HG03103 (cell line): ENCODE measurements at regions not wholly inside any gene's neighbourhood (a gene's known extent, or its start where the extent isn't known, plus 50 kb on each side); places are given as distances from the start of the nearest gene placed in this dataset.
A peak's percentile ranks its signal among the peaks of the same experiment; 100 is the strongest.
"Not testable (repeated sequence)": the region's sequence is repeated elsewhere in the genome, so short reads cannot be mapped to it uniquely, and the experiment has no call there.

Source experiments
- ATAC-seq: cut with Tn5 transposase; IDR thresholded peaks from one replicate; pipeline ENCODE4 v1.9.1; 2021; ENCODE audit warnings: low read depth; ENCODE audit not compliant: unreplicated experiment

GRCh38 chr10:62689712-62690111 is 114.8 kb upstream of the ADO start:
- no peak for ATAC-seq

GRCh38 chr10:62690703-62691102 is 113.8 kb upstream of the ADO start:
- ATAC-seq = no peak

GRCh38 chr10:62691336-62691735 is 113.2 kb upstream of the ADO start:
- no peak for ATAC-seq

- no peak for ATAC-seq
Measured at GRCh38 chr10:62692085-62692484, 112.4 kb upstream of the ADO start.

GRCh38 chr10:62693306-62693705 is 111.2 kb upstream of the ADO start:
- no peak for ATAC-seq

- no peak for ATAC-seq
Measured at GRCh38 chr10:62694537-62695126, 109.9 kb upstream of the ADO start.

GRCh38 chr10:62696798-62697197 is 107.7 kb upstream of the ADO start:
- no peak for ATAC-seq

GRCh38 chr10:62699148-62699547 is 105.4 kb upstream of the ADO start:
- ATAC-seq = no peak

GRCh38 chr10:62704121-62704520 is 100.4 kb upstream of the ADO start:
- ATAC-seq = not testable (repeated sequence)

- ATAC-seq = no peak
Measured at GRCh38 chr10:62705789-62706188, 98.7 kb upstream of the ADO start.

GRCh38 chr10:62707810-62708209 is 96.7 kb upstream of the ADO start:
- peak; percentile 55 for ATAC-seq

- ATAC-seq = no peak
Measured at GRCh38 chr10:62708569-62708968, 96.0 kb upstream of the ADO start.

- no peak for ATAC-seq
Measured at GRCh38 chr10:62709200-62709599, 95.3 kb upstream of the ADO start.

GRCh38 chr10:62710182-62710581 is 94.3 kb upstream of the ADO start:
- no peak for ATAC-seq

GRCh38 chr10:62715383-62715782 is 89.1 kb upstream of the ADO start:
- no peak for ATAC-seq

- no peak for ATAC-seq
Measured at GRCh38 chr10:62718585-62718984, 85.9 kb upstream of the ADO start.

GRCh38 chr10:62719061-62719460 is 85.5 kb upstream of the ADO start:
- ATAC-seq = no peak

- ATAC-seq = no peak
Measured at GRCh38 chr10:62721687-62722086, 82.8 kb upstream of the ADO start.

GRCh38 chr10:62723375-62723774 is 81.1 kb upstream of the ADO start:
- no peak for ATAC-seq

GRCh38 chr10:62724465-62724864 is 80.1 kb upstream of the ADO start:
- ATAC-seq = no peak

- ATAC-seq = peak; percentile 91
Measured at GRCh38 chr10:62726142-62726541, 78.4 kb upstream of the ADO start.

- ATAC-seq = no peak
Measured at GRCh38 chr10:62726638-62727037, 77.9 kb upstream of the ADO start.

GRCh38 chr10:62727934-62728333 is 76.6 kb upstream of the ADO start:
- no peak for ATAC-seq
